ENCODE measurements at regions not wholly inside any gene's neighbourhood (a gene's known extent, or its start where the extent isn't known, plus 50 kb on each side); places are given as distances from the start of the nearest gene placed in this dataset.
"Not testable (repeated sequence)": the region's sequence is repeated elsewhere in the genome, so short reads cannot be mapped to it uniquely, and the experiment has no call there.

DNA sequence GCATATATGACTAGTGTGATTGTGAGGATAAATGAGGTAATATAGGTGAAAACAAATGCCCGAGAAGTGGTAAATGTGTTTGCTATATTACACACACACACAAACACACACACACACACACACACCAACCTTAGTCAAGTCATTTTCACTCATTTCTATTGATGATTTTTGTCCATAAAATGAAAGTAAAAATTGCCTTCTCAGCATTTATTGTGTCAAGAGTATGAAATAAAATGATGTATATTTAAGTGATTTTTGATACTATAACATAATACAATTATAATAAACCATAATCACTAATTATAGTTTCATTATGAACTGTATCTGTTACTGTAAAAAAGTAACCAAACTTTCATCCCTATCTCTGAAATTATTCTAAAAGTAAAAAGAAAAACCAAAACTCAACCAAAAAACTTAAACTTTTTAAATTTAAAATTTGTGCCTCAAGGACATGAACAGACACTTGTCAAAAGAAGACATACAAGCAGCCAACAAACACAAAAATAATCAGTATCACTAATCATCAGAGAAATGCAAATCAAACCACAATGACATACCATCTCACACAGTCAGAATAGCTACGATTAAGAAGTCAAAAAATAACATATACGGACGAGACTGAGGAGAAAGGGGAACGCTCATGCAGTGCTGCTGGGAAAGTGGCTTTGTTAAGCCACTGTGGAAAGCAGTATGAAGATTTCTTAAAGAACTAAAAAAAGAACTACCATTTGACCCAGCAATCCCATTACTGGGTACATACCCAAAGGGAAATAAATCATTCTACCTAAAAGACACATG lies 601.0 kb downstream of the TMA16 start:
- H3K4me1 ChIP-seq (ENCODE audit: control insufficient read depth in 1 of 2, insufficient read depth in 2 of 2, low read length in 2 of 2): no peaks in the 10 kb centered on the region
- WGBS (ENCODE audit: insufficient coverage): no CpG with 5 or more reads among the region's 5 CpGs
- H2AFZ ChIP-seq (ENCODE audit: insufficient read depth, low read depth, low read length, poor library complexity, severe bottlenecking): no peak overlapping the region
- Mint-ChIP-seq H3K27me3 (ENCODE audit: low read depth in 3 of 3) (no peaks in the 10 kb centered on the region), H3K4me1 (no peaks in the 10 kb centered on the region), H3K36me3 (no peaks in the 10 kb centered on the region), H3K4me3 (no peak overlapping the region), H3K27ac (no peak overlapping the region), H3K9me3 (peaks cover 0 to 4% (median 0%) of the 10 kb centered on the region in 7 donors)
- H3K79me2 ChIP-seq (ENCODE audit: insufficient read depth, low read length): no peaks in the 10 kb centered on the region
- TF ChIP-seq, protein P1, sequence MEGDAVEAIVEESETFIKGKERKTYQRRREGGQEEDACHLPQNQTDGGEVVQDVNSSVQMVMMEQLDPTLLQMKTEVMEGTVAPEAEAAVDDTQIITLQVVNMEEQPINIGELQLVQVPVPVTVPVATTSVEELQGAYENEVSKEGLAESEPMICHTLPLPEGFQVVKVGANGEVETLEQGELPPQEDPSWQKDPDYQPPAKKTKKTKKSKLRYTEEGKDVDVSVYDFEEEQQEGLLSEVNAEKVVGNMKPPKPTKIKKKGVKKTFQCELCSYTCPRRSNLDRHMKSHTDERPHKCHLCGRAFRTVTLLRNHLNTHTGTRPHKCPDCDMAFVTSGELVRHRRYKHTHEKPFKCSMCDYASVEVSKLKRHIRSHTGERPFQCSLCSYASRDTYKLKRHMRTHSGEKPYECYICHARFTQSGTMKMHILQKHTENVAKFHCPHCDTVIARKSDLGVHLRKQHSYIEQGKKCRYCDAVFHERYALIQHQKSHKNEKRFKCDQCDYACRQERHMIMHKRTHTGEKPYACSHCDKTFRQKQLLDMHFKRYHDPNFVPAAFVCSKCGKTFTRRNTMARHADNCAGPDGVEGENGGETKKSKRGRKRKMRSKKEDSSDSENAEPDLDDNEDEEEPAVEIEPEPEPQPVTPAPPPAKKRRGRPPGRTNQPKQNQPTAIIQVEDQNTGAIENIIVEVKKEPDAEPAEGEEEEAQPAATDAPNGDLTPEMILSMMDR (IDR thresholded peaks at IDR 0.05): no peak
- no peak for DNase-seq
- peaks cover 0 to 4% of the 10 kb centered on the region in 2 donors for H3K9me3 ChIP-seq (replicated peaks in 1 of 2; ENCODE audit: control insufficient read depth in 1 of 2, insufficient read depth in 1 of 2, low read length in 2 of 2)
- H3K4me3 ChIP-seq (replicated peaks in 1 of 3; ENCODE audit: low read depth in 2 of 3, low read length in 3 of 3): no peak overlapping the region
- H3K27me3 ChIP-seq (ENCODE audit: control insufficient read depth in 2 of 2, insufficient read depth in 2 of 2, low read length in 2 of 2): no peaks in the 10 kb centered on the region
- no peak overlapping the region for H3K27ac ChIP-seq (ENCODE audit: low read depth in 1 of 2, low read length in 2 of 2)
- no peak overlapping the region for H3K4me2 ChIP-seq (replicated peaks; ENCODE audit: extremely low read depth, low read length, poor library complexity, severe bottlenecking)
- H3K36me3 ChIP-seq (replicated peaks in 1 of 2; ENCODE audit: control insufficient read depth in 1 of 2, insufficient read depth in 2 of 2, low read length in 2 of 2): no peaks in the 10 kb centered on the region
- intact Hi-C loops (cut with micrococcal nuclease): no loop called here
- no peaks in the 10 kb centered on the region for H4K20me1 ChIP-seq (ENCODE audit: insufficient read depth, low read length)
- H3K9ac ChIP-seq (ENCODE audit: insufficient read depth, low read length, poor library complexity, severe bottlenecking): no peak overlapping the region

DNA sequence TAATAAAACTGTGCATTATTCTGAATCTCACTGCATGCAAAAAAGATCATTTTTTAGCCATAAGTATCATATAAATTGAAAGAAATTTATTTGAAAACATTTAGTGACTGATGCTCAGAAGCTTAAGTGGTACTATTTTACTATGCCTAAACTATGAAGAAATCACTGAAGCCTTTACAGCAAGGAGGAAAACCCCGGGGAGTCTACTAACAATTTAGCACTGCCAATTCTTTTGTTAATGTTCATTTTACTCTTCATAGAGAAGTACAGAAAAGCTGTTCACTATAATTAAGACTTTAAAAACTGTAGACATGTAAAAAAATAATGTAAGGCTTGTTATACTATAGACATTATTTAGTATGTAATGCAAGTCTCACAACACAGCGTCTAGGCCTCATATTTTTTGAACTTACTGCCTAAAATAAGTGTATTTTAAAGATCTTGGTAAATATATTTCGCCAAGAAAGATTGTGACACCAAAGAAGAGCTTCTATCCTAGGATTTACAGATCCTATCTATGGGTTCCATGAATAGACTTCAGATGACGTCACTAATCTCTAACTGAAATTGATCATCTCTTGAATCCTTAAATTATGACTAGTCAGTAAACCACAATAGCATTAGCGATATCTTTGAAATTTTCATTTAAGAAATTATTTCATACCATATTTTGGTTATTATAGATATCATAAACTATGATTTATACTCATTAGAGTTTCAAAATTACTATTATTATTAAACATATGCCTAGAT lies 602.5 kb downstream of the TMA16 start:
- no peak overlapping the region for H3K4me3 Mint-ChIP-seq
- H3K27me3 ChIP-seq (ENCODE audit: control insufficient read depth in 2 of 2, insufficient read depth in 2 of 2, low read length in 2 of 2): no peaks in the 10 kb centered on the region
- WGBS (ENCODE audit: insufficient coverage): no CpG with 5 or more reads among the region's 5 CpGs
- H3K4me1 ChIP-seq (ENCODE audit: control insufficient read depth in 1 of 2, insufficient read depth in 2 of 2, low read length in 2 of 2): no peaks in the 10 kb centered on the region
- H3K4me3 ChIP-seq (replicated peaks in 1 of 3; ENCODE audit: low read depth in 2 of 3, low read length in 3 of 3): no peak overlapping the region
- TF ChIP-seq, protein P1 (IDR thresholded peaks at IDR 0.05): no peak
- no peaks in the 10 kb centered on the region for H3K36me3 ChIP-seq (replicated peaks in 1 of 2; ENCODE audit: control insufficient read depth in 1 of 2, insufficient read depth in 2 of 2, low read length in 2 of 2)
- H4K20me1 ChIP-seq (ENCODE audit: insufficient read depth, low read length): no peaks in the 10 kb centered on the region
- H3K36me3 Mint-ChIP-seq: no peaks in the 10 kb centered on the region
- no peak overlapping the region for H3K27ac Mint-ChIP-seq
- H3K4me2 ChIP-seq (replicated peaks; ENCODE audit: extremely low read depth, low read length, poor library complexity, severe bottlenecking): no peak overlapping the region
- peaks cover 0 to 4% of the 10 kb centered on the region in 2 donors for H3K9me3 ChIP-seq (replicated peaks in 1 of 2; ENCODE audit: control insufficient read depth in 1 of 2, insufficient read depth in 1 of 2, low read length in 2 of 2)
- no peaks in the 10 kb centered on the region for H3K4me1 Mint-ChIP-seq
- no peaks in the 10 kb centered on the region for H3K27me3 Mint-ChIP-seq (ENCODE audit: low read depth in 3 of 3)
- intact Hi-C loops (cut with micrococcal nuclease): no loop called here
- no peak overlapping the region for H3K9ac ChIP-seq (ENCODE audit: insufficient read depth, low read length, poor library complexity, severe bottlenecking)
- DNase-seq: no peak
- no peak overlapping the region for H3K27ac ChIP-seq (ENCODE audit: low read depth in 1 of 2, low read length in 2 of 2)
- H3K9me3 Mint-ChIP-seq: peaks cover 0 to 8% (median 3%) of the 10 kb centered on the region in 7 donors
- H2AFZ ChIP-seq (ENCODE audit: insufficient read depth, low read depth, low read length, poor library complexity, severe bottlenecking): no peak overlapping the region
- no peaks in the 10 kb centered on the region for H3K79me2 ChIP-seq (ENCODE audit: insufficient read depth, low read length)

DNA sequence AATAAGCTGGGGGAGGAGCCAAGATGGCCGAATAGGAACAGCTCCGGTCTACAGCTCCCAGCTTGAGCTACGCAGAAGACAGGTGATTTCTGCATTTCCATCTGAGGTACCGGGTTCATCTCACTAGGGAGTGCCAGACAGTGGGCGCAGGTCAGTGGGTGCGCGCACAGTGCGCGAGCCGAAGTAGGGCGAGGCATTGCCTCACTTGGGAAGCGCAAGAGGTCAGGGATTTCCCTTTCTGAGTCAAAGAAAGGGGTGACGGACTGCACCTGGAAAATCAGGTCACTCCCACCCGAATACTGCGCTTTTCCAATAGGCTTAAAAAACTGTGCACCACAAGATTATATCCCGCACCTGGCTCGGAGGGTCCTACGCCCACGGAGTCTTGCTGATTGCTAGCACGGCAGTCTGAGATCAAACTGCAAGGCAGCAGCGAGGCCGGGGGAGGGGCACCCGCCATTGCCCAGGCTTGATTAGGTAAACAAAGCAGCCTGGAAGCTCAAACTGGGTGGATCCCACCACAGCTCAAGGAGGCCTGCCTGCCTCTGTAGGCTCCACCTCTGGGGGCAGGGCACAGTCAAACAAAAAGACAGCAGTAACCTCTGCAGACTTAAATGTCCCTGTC lies 606.4 kb downstream of the TMA16 start:
- H3K4me2 ChIP-seq (replicated peaks; ENCODE audit: extremely low read depth, low read length, poor library complexity, severe bottlenecking); H3K27me3 Mint-ChIP-seq (ENCODE audit: low read depth in 3 of 3); H2AFZ ChIP-seq (ENCODE audit: insufficient read depth, low read depth, low read length, poor library complexity, severe bottlenecking); H3K4me3 Mint-ChIP-seq; DNase-seq; intact Hi-C loops (cut with micrococcal nuclease); H3K4me1 Mint-ChIP-seq; H3K9ac ChIP-seq (ENCODE audit: insufficient read depth, low read length, poor library complexity, severe bottlenecking); H3K27me3 ChIP-seq (ENCODE audit: control insufficient read depth in 2 of 2, insufficient read depth in 2 of 2, low read length in 2 of 2); H3K27ac ChIP-seq (ENCODE audit: low read depth in 1 of 2, low read length in 2 of 2); H3K27ac Mint-ChIP-seq; H3K9me3 ChIP-seq (replicated peaks in 1 of 2; ENCODE audit: control insufficient read depth in 1 of 2, insufficient read depth in 1 of 2, low read length in 2 of 2); H3K36me3 Mint-ChIP-seq; H4K20me1 ChIP-seq (ENCODE audit: insufficient read depth, low read length); H3K79me2 ChIP-seq (ENCODE audit: insufficient read depth, low read length); H3K9me3 Mint-ChIP-seq; H3K4me3 ChIP-seq (replicated peaks in 1 of 3; ENCODE audit: low read depth in 2 of 3, low read length in 3 of 3); H3K36me3 ChIP-seq (replicated peaks in 1 of 2; ENCODE audit: control insufficient read depth in 1 of 2, insufficient read depth in 2 of 2, low read length in 2 of 2); H3K4me1 ChIP-seq (ENCODE audit: control insufficient read depth in 1 of 2, insufficient read depth in 2 of 2, low read length in 2 of 2): not testable (repeated sequence)
- WGBS (ENCODE audit: insufficient coverage): 97% methylated on average over 16 of the region's 23 CpGs

Data from CD14-positive monocyte (primary cell).